AG04450 (cell line): ENCODE measurements at regions not wholly inside any gene's neighbourhood (a gene's known extent, or its start where the extent isn't known, plus 50 kb on each side); places are given as distances from the start of the nearest gene placed in this dataset.

ENCODE experiments used
- CTCF ChIA-PET: fragments of 300-600, 350-600 bp; formaldehyde crosslinking; extraction: SDS; loops from one replicate; lab custom pipeline; 2022; ENCODE audit warnings: antibody characterized with exemption, inconsistent platforms; lab: Charles Lee
- POLR2A ChIA-PET: fragments of 350-600 bp; formaldehyde crosslinking; extraction: SDS; loops from one replicate; lab custom pipeline; 2021; ENCODE audit warnings: antibody characterized with exemption, inconsistent platforms; lab: Yijun Ruan, JAX
- DNase-seq: peaks from one replicate; pipeline ENCODE4 v3.0.0-alpha.2; 2011; ENCODE audit warnings: low read depth, low spot score
- H3K27ac ChIP-seq: one replicate; pipeline ENCODE4 v1.5.1; 2012; ENCODE audit warnings: low read depth, low read length, control low read depth
- H3K27me3 ChIP-seq: one replicate; pipeline ENCODE4 v1.6.0; 2012; ENCODE audit warnings: low read length; ENCODE audit not compliant: control insufficient read depth, insufficient read depth
- H3K4me3 ChIP-seq: 2 replicates; pipeline ENCODE4 v1.5.1; 2011; ENCODE audit warnings: mild to moderate bottlenecking, low read depth, low read length, control low read depth
- H3K9me3 ChIP-seq: 2 replicates; pipeline ENCODE4 v1.5.1; 2012; ENCODE audit warnings: low read length; ENCODE audit not compliant: control insufficient read depth, insufficient read depth
- CTCF ChIP-seq: IDR thresholded peaks from 2 replicates; pipeline ENCODE4 v1.5.1; 2011; ENCODE audit warnings: low read depth, low read length, control low read depth, inconsistent platforms

GRCh38 chr2:160694221-160694620, 200.6 kb upstream of the RBMS1 start:
- Histone ChIP-seq H3K4me3 (no peak overlapping the region), H3K27me3 (no peaks in the 10 kb centered on the region), H3K9me3 (no peaks in the 10 kb centered on the region), H3K27ac (no peak overlapping the region)
- TF ChIP-seq CTCF = no peak
- ChIA-PET POLR2A (no interaction called here), CTCF (interaction anchor here (0.6 kb wide), 1 partner anchor 599 kb away, joined by 3 read pairs; no protein-coding TSS in a partner anchor)
- DNase-seq = no peak

DNA sequence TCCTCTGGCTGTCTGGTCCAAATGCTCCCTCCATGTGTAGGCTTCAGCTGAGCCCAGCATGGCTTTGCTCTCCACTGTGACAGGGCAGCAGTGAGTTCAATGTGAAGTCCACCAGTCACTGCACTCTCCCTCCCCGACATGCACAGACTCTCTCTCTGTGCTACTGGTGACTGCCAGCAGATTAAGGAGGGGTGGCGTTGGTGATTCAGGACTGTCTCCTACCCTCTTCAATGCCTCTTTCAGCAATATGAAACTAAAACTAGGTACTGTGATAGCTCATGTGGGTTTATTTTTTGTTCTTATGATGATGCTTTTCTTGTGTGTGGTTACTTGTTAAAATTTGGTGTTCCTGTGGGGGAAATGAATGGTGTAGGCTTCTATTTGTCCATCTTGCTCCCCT, 201.0 kb upstream of the RBMS1 start:
- no peaks in the 10 kb centered on the region for H3K9me3 ChIP-seq
- POLR2A ChIA-PET = no interaction called here
- TF ChIP-seq CTCF = no peak
- no peaks in the 10 kb centered on the region for H3K27me3 ChIP-seq
- CTCF ChIA-PET = interaction anchor here (0.6 kb wide), 1 partner anchor 600 kb away, joined by 3 read pairs; no protein-coding TSS in a partner anchor
- H3K27ac ChIP-seq = no peak overlapping the region
- no peak overlapping the region for H3K4me3 ChIP-seq
- no peak for DNase-seq

DNA sequence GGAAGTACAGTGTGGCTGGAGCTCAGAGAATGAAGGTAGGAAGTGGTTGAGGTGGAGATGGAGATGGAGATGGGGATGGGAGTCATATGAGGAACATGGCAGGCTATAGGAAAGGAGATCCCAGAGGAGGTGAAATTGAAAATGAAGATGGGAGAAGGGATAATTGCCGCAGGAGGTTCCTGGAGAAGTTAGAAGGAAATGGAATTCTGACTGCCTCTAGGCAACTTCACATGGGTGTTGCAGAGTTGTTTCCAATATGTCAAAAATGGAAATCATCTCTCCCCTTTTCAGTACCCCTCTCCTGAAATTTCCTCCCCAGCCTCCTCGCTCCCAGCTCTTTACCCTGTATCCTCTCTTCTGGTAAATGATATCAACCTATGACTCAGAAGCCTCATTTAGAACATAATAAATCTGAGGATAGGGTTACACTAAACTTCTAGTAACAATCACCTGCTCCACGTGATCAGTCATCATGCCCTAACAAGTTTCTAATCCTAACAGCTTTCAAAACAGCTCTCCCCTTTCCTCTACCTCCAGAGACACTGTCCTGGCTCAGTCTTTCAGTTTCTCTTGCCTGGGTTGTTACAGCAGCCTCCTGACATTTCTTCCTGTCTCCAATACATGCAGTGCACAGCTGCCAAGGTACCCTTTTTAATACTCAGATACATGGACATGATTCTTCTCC, 201.9 kb upstream of the RBMS1 start:
- ChIA-PET CTCF (no interaction called here), POLR2A (interaction anchor here (0.7 kb wide), 1 partner anchor 60 kb away, joined by 3 read pairs; no protein-coding TSS in a partner anchor)
- Histone ChIP-seq H3K9me3 (no peaks in the 10 kb centered on the region), H3K4me3 (no peak overlapping the region), H3K27me3 (no peaks in the 10 kb centered on the region), H3K27ac (no peak overlapping the region)
- peak; percentile 18 for DNase-seq
- TF ChIP-seq CTCF = no peak

DNA sequence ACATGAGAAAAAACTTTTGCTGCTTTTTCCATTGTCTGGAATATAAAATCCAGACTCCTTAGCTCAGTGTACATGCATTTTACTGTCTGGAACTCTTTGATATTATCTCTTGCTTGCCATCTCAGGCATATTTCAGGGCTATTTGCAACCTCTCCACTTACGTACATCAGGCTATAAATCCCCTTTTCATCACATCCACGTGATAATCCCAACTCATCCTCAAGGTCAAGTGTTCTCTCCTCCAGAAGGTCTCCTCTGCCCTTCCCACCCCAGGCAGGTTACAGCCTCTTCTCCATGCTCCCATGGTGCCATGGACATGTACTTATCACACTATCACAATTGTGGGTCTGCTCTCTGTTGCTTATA, 202.5 kb upstream of the RBMS1 start:
- ChIA-PET CTCF (no interaction called here), POLR2A (interaction anchor here (0.7 kb wide), 1 partner anchor 60 kb away, joined by 3 read pairs; no protein-coding TSS in a partner anchor)
- DNase-seq = no peak
- Histone ChIP-seq H3K4me3 (no peak overlapping the region), H3K9me3 (no peaks in the 10 kb centered on the region), H3K27ac (no peak overlapping the region), H3K27me3 (no peaks in the 10 kb centered on the region)
- TF ChIP-seq CTCF = no peak

- ChIA-PET CTCF (no interaction called here), POLR2A (no interaction called here)
- Histone ChIP-seq H3K4me3 (no peak overlapping the region), H3K9me3 (no peaks in the 10 kb centered on the region), H3K27me3 (no peaks in the 10 kb centered on the region), H3K27ac (no peak overlapping the region)
- no peak for DNase-seq
- TF ChIP-seq CTCF = no peak
Observed at GRCh38 chr2:160697817-160698216, 204.2 kb upstream of the RBMS1 start.
